Sigmoid colon (tissue), 3 donors: ENCODE measurements at regions not wholly inside any gene's neighbourhood (a gene's known extent, or its start where the extent isn't known, plus 50 kb on each side); places are given as distances from the start of the nearest gene placed in this dataset.

Source experiments
- CTCF ChIP-seq, 4 experiments: fragments of 450-650 bp in 3 of 4; fragments of 200-600 bp in 1 of 4; IDR thresholded peaks; one replicate each; pipeline ENCODE4 v1.5.1; 2016 to 2019; ENCODE audit warnings: antibody characterized with exemption in 4 of 4, mild to moderate bottlenecking in 3 of 4, moderate library complexity in 2 of 4
- POLR2A ChIP-seq, 2 donors: fragments of 450-650 bp; IDR thresholded peaks; one replicate each; pipeline ENCODE4 v1.6.1; 2016; ENCODE audit warnings: antibody characterized with exemption in 2 of 2, mild to moderate bottlenecking in 2 of 2, moderate library complexity in 2 of 2

GRCh38 chr4:108383157-108383556 is 214.4 kb upstream of the LEF1 start:
- no peak for TF ChIP-seq CTCF (IDR thresholded peaks at IDR 0.05)
- TF ChIP-seq POLR2A (IDR thresholded peaks at IDR 0.05) = no peak
